ENCODE measurements at regions not wholly inside any gene's neighbourhood (a gene's known extent, or its start where the extent isn't known, plus 50 kb on each side); places are given as distances from the start of the nearest gene placed in this dataset.

DNA sequence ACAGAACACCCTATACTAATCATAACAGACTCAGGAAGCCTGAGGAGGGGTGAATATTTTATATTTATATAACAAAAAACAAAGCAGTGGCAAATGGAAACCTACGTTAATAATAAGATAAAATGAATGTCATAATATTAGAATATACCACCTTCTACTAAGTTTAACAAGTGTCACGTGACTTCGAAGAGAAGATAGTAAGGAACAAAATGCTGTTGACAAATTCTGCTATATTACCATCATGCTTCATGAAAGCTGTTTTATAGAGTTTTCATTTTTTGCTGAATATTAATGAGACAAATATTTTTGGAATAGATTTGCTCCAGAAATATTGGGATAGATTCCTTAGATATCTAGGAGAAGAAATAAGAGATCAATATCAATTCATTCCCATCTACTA lies 450.6 kb upstream of the DCN start:
- H3K36me3 Mint-ChIP-seq, result no peaks in the 10 kb centered on the region
- no peak overlapping the region for H3K4me3 Mint-ChIP-seq
- no peaks in the 10 kb centered on the region for H3K9me3 Mint-ChIP-seq
- peaks cover 22% of the 10 kb centered on the region for H3K27me3 Mint-ChIP-seq (ENCODE audit: low read depth)
- no peak overlapping the region for H3K27ac Mint-ChIP-seq
- TF ChIP-seq, protein P1, sequence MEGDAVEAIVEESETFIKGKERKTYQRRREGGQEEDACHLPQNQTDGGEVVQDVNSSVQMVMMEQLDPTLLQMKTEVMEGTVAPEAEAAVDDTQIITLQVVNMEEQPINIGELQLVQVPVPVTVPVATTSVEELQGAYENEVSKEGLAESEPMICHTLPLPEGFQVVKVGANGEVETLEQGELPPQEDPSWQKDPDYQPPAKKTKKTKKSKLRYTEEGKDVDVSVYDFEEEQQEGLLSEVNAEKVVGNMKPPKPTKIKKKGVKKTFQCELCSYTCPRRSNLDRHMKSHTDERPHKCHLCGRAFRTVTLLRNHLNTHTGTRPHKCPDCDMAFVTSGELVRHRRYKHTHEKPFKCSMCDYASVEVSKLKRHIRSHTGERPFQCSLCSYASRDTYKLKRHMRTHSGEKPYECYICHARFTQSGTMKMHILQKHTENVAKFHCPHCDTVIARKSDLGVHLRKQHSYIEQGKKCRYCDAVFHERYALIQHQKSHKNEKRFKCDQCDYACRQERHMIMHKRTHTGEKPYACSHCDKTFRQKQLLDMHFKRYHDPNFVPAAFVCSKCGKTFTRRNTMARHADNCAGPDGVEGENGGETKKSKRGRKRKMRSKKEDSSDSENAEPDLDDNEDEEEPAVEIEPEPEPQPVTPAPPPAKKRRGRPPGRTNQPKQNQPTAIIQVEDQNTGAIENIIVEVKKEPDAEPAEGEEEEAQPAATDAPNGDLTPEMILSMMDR (IDR thresholded peaks at IDR 0.05; ENCODE audit: unreplicated experiment), result no peak
- no peak for DNase-seq (ENCODE audit: low spot score in 2 of 2, unreplicated experiment in 2 of 2)
- H3K4me1 Mint-ChIP-seq, result peaks cover 4% of the 10 kb centered on the region

DNA sequence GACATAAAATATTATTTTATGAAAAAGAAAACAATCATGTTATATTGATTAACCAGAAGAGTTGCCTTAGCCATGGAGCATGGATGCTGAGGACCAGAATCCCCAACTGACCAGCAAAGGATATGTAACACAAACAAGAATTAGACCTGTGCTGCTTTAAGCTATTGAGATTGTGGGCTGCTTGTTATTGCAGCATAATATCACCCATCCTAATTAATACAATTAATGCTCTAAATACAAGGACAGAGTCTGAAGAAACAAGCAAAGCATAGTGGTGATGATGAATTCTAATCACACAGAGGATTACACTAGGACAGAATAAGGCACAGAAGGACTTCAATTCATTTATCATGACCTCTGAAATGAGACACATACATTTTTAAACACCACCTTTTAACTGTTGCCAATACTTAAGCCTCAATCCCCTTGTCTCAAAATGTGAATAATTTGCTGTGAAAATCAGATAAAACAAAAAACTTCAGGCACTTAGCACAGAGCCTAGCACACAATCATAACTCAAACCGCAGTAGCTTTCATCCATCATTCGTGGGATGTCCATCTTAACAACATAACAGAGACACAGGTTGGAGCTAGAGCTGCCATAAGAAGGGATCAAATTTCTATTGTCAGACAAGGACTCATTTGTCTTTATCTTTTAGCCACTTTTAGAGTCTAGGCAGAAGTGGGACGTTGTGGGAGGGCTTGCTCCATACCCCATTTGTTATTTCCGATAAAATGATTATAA lies 449.6 kb upstream of the DCN start:
- Mint-ChIP-seq H3K27ac (no peak overlapping the region), H3K4me3 (no peak overlapping the region), H3K9me3 (peaks cover 4% of the 10 kb centered on the region), H3K36me3 (no peaks in the 10 kb centered on the region), H3K4me1 (peaks cover 4% of the 10 kb centered on the region), H3K27me3 (ENCODE audit: low read depth) (peaks cover 19% of the 10 kb centered on the region)
- no peak for DNase-seq (ENCODE audit: low spot score in 2 of 2, unreplicated experiment in 2 of 2)
- TF ChIP-seq, protein P1 (IDR thresholded peaks at IDR 0.05; ENCODE audit: unreplicated experiment), result no peak

DNA sequence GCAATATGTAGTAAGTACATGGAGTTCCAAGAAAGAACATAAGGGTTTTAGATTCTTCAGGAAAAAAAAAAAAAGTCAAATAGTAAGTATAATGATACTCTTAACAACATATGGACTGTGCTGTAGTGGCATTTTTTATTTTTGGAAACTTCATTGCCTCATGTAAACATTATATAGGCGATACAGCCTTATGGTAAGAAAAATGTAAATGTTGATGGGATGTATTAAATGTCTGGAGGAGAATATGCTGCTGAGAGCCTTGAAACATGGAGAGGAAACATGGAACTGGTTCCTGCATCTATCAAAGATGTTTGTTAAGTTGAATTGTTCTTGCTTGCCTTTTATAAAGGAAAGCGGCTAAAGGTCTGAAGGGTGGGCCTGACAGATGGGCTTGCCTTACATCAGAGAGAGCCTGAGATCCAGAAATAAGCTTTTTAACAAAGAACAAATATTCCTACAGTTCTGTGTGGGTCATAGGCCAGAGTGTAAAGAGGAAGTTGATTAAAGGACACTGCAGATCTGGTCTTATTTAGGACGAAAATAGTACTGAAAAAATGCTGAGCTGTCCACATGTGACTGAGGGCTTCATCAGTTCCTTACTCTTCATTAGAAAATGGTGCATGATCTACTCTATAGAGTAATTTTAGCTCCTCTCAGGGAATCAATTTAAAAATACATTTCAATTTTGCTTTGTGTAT lies 448.1 kb upstream of the DCN start:
- Mint-ChIP-seq H3K4me3 (no peak overlapping the region), H3K27ac (no peak overlapping the region), H3K27me3 (ENCODE audit: low read depth) (peaks cover 11% of the 10 kb centered on the region), H3K4me1 (peaks cover 4% of the 10 kb centered on the region), H3K36me3 (peaks cover 3% of the 10 kb centered on the region), H3K9me3 (peaks cover 12% of the 10 kb centered on the region)
- DNase-seq (ENCODE audit: low spot score in 2 of 2, unreplicated experiment in 2 of 2), result no peak
- TF ChIP-seq, protein P1 (IDR thresholded peaks at IDR 0.05; ENCODE audit: unreplicated experiment), result no peak

DNA sequence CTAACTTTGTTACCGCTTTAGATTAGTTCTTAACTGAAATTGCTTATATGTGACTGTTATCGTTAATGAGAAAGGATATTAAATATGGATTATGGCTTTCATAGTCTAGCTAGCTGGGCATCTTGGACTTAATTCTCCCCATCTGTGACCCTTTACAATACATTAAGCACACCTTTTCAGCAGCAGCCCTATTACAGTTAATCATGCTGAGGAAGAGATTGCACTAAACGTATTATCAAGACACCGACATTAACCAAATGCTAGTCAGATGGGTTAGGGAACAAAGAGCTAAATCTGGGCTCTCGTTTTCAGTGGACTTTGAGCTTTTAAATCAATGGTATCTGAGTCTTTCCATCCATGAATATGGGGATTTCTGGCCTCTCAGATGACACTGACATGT lies 447.5 kb upstream of the DCN start:
- peaks cover 4% of the 10 kb centered on the region for H3K4me1 Mint-ChIP-seq
- peaks cover 3% of the 10 kb centered on the region for H3K36me3 Mint-ChIP-seq
- H3K27me3 Mint-ChIP-seq (ENCODE audit: low read depth), result peaks cover 7% of the 10 kb centered on the region
- peaks cover 15% of the 10 kb centered on the region for H3K9me3 Mint-ChIP-seq
- no peak overlapping the region for H3K27ac Mint-ChIP-seq
- H3K4me3 Mint-ChIP-seq, result no peak overlapping the region
- DNase-seq (ENCODE audit: low spot score in 2 of 2, unreplicated experiment in 2 of 2), result no peak
- TF ChIP-seq, protein P1 (IDR thresholded peaks at IDR 0.05; ENCODE audit: unreplicated experiment), result no peak

DNA sequence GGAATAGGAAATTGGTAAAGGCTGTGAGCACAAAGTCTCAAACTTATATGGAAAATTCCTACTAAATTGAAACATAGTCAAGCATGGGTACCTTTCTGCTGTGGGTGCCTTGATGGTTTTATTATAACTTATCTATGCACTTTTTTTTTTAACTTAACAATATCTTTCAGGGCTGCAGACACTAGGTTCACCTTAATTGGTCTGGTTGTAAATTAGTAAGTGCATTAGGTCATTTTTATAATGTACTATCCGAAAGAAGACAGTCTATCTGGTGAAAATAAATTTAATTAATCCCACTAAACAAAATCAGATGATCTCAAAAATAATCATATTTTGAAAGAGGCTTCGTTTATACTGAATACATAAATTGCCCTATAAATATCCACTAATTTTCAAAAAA lies 446.8 kb upstream of the DCN start:
- Mint-ChIP-seq H3K27ac (no peak overlapping the region), H3K4me3 (no peak overlapping the region), H3K27me3 (ENCODE audit: low read depth) (peaks cover 4% of the 10 kb centered on the region), H3K4me1 (peaks cover 4% of the 10 kb centered on the region), H3K36me3 (peaks cover 3% of the 10 kb centered on the region), H3K9me3 (peaks cover 19% of the 10 kb centered on the region)
- TF ChIP-seq, protein P1 (IDR thresholded peaks at IDR 0.05; ENCODE audit: unreplicated experiment), result no peak
- no peak for DNase-seq (ENCODE audit: low spot score in 2 of 2, unreplicated experiment in 2 of 2)

Data from mesothelial cell of epicardium (in vitro differentiated cells).